Stomach (tissue), 4 donors: ENCODE measurements at regions not wholly inside any gene's neighbourhood (a gene's known extent, or its start where the extent isn't known, plus 50 kb on each side); places are given as distances from the start of the nearest gene placed in this dataset.

ENCODE experiments used
- POLR2A ChIP-seq, 4 donors: fragments of 450-650 bp; IDR thresholded peaks; one replicate each; pipeline ENCODE4 v1.6.1; 2016; ENCODE audit warnings: antibody characterized with exemption in 4 of 4, control low read depth in 2 of 4, mild to moderate bottlenecking in 1 of 4, moderate library complexity in 1 of 4
- TF ChIP-seq, protein P1 (sequence below), 7 experiments: fragments of 450-650 bp in 4 of 7; fragments of 200-600 bp in 3 of 7; sonication (generic) in 3 of 7; IDR thresholded peaks; one replicate each; pipeline ENCODE4 v1.5.1; 2016 to 2019; ENCODE audit warnings: antibody characterized with exemption in 7 of 7, control low read depth in 2 of 7, mild to moderate bottlenecking in 1 of 7

DNA sequence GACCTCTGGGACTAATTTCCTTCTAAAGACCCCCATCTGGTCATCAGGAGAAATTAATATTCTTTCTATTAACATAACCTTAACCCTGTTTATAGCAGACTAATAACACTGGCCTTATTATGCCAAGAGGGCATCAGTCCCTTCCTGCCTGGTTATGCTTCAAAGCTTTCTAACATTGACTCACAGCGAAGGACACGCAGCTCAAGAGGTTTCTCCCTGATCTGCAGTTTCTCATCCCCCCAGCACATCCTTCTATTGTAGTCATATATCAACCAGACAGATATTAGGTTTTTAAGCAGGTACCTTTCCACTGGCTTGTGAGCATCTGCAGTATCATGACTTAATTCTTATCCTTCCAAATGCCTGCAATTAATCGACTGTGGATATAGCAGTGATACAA is 100.0 kb upstream of the CXCR4 start:
- no peak for TF ChIP-seq POLR2A (IDR thresholded peaks at IDR 0.05)
- TF ChIP-seq, protein P1, sequence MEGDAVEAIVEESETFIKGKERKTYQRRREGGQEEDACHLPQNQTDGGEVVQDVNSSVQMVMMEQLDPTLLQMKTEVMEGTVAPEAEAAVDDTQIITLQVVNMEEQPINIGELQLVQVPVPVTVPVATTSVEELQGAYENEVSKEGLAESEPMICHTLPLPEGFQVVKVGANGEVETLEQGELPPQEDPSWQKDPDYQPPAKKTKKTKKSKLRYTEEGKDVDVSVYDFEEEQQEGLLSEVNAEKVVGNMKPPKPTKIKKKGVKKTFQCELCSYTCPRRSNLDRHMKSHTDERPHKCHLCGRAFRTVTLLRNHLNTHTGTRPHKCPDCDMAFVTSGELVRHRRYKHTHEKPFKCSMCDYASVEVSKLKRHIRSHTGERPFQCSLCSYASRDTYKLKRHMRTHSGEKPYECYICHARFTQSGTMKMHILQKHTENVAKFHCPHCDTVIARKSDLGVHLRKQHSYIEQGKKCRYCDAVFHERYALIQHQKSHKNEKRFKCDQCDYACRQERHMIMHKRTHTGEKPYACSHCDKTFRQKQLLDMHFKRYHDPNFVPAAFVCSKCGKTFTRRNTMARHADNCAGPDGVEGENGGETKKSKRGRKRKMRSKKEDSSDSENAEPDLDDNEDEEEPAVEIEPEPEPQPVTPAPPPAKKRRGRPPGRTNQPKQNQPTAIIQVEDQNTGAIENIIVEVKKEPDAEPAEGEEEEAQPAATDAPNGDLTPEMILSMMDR (IDR thresholded peaks at IDR 0.05): no peak
